ENCODE measurements at regions not wholly inside any gene's neighbourhood (a gene's known extent, or its start where the extent isn't known, plus 50 kb on each side); places are given as distances from the start of the nearest gene placed in this dataset.

DNA sequence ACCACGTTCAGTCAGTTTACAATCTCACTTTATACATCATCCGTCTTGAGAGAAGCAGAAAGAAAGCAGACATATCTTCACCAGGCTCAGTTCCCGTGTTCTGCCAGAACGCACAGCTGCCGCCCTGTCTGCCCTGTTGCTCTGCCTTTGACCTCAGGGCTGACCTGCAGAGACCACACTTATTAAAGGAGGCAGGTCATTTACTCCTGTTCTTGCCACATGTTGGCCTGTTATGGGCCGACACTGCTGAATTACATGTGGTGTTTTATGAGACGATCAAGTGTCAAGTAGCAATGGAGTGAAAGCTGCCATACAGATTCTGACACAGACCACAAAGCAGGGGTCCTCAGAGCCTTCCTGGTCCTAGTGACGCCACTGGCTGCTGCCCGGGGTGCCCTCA, 232.2 kb downstream of the TTC32 start:
- no peak for DNase-seq (ENCODE audit: extremely low spot score, insufficient read length, low read depth)
- FAIRE-seq, result no peak

DNA sequence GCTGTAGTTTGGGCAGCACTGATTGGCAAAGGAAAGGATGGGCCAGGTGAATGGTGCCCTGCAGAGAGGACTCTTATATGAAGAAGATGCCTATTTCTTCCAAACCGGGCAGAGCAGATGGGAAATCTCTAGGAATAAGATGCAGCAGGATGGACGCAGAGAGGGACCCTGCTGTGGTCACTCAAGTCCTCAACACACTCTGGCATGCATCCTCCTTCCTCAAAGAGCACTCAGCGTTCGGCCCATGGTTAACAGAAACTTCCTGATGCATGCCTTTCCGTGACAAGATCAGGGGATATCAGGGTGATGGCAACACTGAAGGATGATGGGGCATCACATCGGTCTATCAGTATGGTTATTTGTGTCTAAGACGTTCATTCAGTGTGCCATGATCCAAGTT, 232.7 kb downstream of the TTC32 start:
- DNase-seq (ENCODE audit: extremely low spot score, insufficient read length, low read depth) (no peak), FAIRE-seq (no peak)

DNA sequence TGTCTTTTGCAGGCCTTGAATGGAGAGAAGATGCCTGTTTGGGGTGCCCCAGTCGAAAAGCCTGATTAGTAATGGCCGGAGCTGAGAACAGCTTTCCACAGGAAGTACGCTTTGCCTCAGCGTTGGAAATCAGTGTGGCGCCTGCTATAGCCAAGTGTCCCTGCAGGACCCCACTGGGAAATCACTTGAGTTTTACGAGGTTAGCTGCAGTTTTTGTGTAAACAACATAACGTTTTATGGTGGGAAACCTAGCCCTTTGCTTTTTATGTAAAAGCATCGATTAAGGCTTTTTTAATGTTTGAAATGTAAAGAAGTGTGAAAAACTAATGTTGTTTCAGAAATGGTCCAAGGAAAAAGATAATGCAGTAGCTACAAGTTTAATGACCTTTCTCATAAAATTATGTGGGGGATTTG, 234.2 kb downstream of the TTC32 start:
- no peak for DNase-seq (ENCODE audit: extremely low spot score, insufficient read length, low read depth)
- FAIRE-seq, result no peak

DNA sequence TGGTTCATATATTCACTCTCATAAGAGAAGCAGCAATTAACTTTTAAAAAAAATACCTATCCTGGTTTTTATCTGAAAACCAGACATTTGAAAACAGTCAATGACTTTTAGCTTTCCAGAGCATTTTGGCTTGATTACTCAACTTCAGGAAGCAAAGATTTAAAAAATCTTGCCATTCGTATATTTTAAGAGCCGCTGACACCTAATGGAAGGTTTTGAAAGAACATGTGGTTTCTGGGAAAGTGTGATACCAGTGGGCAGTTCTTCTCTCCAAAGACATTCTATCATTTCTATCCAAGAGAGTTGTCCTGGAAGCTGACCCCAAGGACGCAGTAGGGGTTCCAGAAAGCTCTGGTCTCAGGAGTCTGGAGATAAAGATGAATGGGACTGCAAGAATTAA, 234.7 kb downstream of the TTC32 start:
- FAIRE-seq (no peak), DNase-seq (ENCODE audit: extremely low spot score, insufficient read length, low read depth) (no peak)

DNA sequence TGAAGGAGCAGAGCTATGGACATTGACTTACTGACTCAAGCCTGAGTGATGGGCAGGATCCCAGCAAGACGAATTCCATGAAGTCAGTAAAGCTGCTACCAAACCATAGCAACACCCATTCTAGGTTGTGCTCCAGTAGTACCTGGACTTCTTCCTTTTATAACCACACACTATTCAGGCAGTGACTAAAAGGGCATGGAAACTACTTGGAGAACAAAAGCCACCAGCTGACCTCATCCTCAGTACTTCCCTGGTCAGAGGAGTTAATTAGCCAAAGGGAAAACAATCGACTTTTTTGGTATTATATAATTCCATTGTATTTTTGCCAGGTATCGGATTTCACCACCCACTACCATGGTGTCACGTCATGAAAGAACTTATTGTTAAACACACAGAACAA, 237.1 kb downstream of the TTC32 start:
- no peak for DNase-seq (ENCODE audit: extremely low spot score, insufficient read length, low read depth)
- no peak for FAIRE-seq

DNA sequence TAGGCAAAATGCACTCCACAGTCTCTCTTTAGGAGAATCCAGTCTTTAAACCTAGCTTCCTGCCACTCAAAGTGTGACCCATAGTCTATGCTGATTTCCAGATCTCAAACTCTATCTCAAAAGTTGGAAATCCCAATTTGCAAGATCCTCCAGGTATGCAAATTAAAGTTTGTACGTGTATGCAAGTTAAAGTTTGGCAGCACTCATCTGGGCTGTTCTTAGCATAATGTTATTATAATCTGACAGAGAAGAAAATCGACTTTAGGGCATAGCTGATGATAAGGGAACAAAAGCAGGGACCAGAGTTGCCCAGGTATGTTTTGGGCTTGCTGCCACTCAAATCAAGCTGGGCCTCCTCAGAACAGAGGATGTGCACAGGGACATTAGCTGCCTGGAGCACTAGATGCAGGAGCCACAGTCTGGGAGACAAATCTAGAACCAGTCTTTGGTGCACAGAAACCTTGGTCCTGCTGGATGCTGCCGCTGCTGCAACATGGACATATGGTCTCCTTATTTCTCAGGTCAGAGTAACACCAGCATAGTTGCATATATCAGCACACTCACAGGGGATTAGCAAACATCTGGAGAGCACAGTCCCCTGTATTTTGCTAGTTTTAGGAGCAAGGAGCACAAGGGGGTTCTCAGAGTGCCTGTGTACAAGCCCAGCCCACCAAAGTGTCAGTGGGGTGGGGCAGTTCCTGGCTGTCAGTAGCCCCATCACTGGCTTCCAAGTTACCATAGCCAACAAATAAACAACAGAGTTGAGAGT, 242.6 kb downstream of the TTC32 start:
- DNase-seq (ENCODE audit: extremely low spot score, insufficient read length, low read depth) (no peak), FAIRE-seq (no peak)

DNA sequence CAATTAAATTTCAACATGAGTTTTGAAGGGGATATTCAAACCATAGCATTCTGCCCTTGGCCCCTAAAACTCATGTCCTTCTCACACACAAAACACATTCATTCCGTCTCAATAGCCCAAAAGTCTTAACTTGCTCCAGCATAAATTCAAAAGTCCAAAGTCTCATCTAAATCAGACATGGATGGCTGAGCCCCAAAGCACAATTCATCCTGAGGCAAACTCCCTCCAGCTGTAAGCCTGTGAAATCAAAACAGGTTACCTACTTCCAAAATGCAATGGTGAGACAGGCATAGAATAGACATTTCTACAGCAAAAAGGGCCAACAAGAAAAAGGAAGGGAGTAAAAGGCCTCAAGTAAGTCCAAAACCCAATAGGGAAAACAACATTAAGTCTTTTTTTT, 245.8 kb downstream of the TTC32 start:
- FAIRE-seq, result no peak

DNA sequence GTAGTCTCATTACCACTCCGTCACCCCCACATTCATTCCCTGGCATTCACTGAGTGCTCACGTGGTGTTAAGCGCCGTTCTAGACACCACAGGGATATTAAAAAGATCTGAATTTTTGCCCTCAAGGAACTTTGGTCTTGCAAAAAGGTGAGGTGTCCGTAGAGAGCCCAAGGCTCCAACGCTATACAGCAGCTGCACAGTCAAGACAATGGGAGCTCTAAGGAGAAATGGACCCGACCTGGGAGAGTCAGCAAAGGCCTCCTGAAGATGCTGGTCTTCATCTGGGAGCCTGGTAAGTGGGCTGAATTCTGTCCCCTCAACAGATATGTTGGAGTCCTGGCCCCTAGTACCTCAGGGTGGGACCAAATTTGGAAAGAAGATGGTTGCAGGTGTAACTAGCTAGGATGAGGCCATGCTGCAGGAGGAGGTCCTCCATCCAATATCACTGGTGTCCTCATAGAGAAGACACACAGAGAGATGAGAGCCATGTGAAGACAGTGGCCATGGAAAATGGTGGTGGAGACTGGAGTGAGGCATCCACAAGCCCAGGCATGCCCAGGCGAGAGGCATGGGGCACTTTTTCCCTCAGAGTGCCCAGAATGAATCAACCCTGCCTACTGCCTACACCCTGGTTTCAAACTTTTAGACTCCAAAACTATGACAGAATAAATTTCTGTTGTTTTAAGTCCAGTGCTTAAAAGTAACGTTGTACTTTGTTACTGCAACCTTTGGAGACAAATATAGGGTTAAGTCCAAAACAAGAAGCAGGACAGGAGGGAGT, 247.3 kb downstream of the TTC32 start:
- DNase-seq (ENCODE audit: extremely low spot score, insufficient read length, low read depth) (no peak), FAIRE-seq (no peak)

More for the DNA sequence above, 245.8 kb downstream of the TTC32 start:
- no peak for DNase-seq (ENCODE audit: extremely low spot score, insufficient read length, low read depth)

DNA sequence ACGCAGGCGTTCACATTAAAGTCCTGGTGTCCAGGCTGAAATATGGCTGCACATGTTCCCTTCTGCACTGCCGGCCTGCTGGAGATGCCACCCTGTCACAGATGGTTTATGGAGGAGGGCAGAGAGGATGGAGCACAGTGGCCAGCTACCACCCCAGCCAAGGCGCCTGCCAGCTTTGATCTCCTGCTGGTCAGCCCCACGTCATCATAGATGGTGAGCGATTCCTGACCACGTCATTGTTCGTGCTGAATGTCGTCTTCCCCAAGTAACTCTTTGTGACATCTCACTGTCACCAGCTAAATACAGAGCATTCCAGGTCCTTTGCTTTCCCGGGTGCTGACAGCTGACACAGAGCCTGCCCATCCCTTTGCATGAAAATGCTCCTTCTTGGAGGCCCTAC, 248.3 kb downstream of the TTC32 start:
- no peak for DNase-seq (ENCODE audit: extremely low spot score, insufficient read length, low read depth)
- FAIRE-seq, result no peak

DNA sequence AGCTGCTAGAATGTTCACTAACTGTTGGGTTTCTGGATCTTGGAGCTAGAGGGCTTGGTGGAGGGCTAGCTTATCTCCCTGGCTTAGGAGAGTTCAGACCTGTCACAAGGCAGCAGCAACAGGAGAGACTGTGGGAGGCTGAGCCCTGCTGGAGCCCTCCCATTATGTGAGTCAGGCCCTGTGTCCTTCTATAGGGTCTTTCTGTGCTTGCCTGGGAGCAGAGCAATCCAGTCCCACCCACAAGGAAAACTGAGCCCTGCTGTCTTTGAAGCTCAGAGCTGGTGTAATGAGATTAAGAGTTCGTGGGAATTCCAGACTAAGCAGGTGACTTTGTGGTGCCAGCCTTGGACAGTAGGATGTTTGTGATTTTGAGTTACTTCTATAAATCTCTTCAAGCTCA, 249.0 kb downstream of the TTC32 start:
- no peak for FAIRE-seq

DNA sequence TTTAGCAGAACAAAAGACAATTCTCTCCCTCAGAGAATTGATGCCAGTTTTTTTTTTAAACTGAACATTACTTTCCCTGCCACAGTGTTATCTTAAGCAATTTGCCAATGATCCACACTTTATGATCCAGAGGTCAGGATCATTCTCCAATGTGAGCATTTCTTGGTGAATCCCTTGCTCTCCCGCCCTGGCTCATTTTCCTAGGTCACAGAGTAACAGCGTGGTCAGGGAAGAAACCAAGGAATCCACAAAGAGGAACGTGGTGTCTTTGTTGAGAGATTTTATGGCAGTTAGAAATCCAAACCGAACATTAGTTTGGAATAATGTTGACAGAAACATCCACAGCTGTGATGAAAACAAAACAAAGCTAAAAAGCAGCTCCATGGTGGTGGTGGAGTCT, 250.3 kb downstream of the TTC32 start:
- FAIRE-seq, result no peak

More for the DNA sequence above, 249.0 kb downstream of the TTC32 start:
- DNase-seq (ENCODE audit: extremely low spot score, insufficient read length, low read depth), result no peak

DNA sequence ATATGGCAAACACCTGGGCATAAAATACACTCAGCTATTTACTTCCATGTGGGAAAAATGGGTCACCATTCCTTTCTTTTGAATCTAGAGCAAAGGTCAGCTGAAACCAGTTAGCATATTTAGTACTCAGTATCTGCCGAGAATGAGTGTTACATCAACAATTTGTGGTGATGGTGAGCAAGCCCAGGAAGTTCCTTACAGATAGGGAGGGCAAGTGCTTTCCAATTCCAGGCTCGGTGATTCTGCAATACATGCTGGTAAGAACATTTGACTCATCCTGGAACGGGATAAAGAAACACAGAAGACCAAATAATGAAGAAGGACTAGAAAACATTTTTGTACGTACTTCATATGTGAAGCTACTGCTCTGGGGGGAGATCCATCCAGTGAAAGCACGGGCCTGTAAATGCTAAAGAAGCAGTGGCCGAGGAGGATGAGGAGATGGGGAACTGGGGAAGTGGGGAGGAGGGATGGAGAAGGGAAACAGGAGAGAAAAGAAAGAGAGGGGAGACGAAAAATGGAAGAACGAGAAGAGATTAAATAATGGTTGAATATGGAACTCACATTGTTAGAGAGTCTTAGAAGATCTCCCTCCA, 251.9 kb downstream of the TTC32 start:
- no peak for FAIRE-seq
- no peak for DNase-seq (ENCODE audit: extremely low spot score, insufficient read length, low read depth)

More for the DNA sequence above, 250.3 kb downstream of the TTC32 start:
- DNase-seq (ENCODE audit: extremely low spot score, insufficient read length, low read depth), result no peak

DNA sequence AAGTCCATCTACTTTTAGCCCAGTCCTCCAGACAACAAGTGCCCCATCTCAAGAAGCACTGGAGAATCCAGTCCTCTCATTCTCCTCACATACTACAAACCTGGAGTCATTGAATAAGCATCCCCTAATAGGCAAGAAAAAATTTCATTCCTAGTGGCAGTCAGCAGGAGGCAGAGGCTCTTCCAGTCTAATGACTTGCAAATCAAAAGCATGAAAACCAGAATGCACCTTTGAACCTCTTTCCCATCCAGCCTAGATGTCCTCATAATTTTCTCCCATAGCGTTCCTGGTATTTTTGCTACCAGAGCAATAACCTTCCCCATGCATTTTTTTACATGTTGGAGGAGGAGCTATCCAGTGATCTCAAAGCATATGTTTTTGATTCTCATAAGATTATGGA, 252.6 kb downstream of the TTC32 start:
- DNase-seq (ENCODE audit: extremely low spot score, insufficient read length, low read depth) (no peak), FAIRE-seq (no peak)

DNA sequence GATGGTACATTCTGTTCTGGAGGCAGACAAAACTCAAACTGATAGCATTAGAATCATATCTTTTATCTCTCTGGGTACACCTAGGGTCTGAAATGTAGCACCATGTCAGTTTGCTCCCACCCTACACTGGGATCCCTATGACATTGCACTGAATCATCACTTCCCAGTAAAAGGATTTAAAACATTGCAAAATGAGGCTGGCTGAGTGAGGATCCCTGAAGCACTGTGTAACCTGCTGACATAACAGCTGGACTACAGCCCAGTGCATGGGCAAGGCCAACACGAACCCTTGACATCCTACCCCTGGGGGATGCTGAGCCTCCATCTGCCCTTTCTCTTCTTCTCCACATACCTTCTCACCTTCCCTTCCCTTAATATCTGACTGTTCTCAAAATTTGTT, 253.2 kb downstream of the TTC32 start:
- DNase-seq (ENCODE audit: extremely low spot score, insufficient read length, low read depth) (no peak), FAIRE-seq (no peak)

DNA sequence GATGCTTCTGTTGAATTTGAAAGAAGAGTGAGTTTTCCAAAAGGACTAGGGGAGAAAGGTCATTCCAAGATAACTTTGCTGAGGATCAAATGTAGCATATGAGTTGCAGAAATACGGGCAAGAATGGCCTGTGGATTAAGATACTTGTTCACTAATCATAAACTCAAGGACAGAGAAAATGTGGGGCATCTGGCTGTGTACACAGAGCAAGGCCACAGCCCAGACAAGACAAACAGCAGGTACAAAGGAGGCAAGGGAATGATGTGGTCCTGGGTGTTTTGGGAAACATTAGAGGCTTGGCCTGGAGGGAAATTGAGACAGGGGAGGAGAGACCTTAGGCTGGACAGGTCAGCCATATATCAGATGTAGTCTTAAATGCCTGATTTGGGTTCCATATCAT, 254.8 kb downstream of the TTC32 start:
- FAIRE-seq (no peak), DNase-seq (ENCODE audit: extremely low spot score, insufficient read length, low read depth) (no peak)

DNA sequence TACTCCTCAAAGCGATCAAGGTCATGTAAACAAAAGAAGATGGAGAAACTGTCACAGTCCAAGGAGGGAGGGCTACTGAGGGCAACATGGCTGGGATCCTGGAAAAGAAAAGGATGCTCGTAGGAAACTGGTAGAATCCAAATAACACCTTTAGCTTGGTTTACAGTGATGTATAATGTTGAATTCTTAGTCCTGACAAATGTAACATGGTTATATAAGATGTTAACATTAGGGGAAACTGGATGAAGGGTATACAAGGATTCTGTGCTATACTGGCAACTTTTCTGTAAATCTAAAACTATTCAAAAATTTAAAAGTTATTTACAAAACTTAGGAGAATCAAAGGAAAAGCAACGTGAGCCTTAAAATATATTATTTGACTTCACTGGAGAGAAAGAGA, 257.0 kb downstream of the TTC32 start:
- FAIRE-seq, result no peak
- DNase-seq (ENCODE audit: extremely low spot score, insufficient read length, low read depth), result no peak

DNA sequence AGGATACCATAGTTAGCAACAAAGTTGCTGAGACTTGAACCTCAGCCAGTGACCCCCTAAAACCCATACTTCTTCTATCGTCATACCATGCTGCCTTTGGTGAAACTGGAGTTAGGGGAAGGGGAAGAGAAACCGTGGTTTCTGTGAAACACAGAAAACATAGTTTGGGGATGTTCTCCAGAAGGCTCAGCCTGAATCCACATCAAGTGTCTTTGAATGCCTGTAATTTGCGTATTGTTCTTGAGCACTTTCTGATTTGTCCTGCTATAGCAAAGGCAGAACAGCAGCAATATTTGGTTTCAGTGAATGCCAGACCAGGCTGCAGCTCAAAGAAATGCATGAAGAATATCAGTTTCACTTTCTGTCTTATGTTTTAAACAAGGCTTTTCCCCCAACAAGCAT, 258.7 kb downstream of the TTC32 start:
- peak; percentile 66 for FAIRE-seq
- no peak for DNase-seq (ENCODE audit: extremely low spot score, insufficient read length, low read depth)

DNA sequence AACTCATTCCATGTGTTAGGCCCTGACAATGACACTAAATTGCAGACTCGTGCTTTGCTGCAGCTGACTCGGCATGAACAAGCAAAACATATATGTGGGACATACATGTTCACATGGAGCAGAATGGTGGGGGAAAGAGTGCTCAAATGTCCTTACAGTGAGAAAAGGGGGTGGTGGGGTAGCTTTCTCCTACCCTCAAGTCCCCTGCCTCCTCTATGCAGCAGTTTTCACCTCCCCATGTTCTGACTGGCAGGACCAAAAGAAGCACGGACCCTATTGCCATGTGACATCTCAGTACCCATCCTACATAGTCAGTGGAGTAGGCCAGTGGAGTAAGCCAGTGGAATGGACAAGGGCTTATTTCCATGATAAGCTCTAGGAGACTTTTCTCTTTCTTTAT, 259.3 kb downstream of the TTC32 start:
- FAIRE-seq, result no peak

DNA sequence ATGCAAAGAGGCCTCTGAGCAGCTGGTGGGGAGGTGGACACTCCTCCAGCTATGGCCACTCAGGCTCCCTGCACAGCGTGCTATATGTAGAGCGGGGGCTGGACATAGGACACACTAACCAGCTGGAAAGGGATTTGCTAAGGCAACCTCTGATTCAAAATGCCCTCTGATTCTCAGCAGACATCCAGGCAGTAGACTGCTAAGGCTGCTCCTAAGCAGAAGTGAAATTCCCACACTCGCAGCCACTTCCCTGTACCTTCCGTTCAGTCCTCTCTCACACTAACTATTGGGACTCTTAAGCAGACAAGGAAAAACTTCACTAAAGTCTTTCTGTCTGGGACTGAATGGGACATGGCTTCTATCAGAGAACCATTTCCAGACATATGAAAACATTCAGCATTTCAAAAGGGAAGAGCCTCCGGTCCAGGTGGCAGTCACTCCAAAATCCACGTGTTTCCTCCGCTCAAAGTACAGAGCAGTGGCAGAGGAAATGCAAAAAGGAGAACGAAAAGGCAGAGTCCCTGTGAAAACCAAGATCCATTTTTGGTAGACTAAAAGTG, 265.8 kb downstream of the TTC32 start:
- FAIRE-seq (no peak), DNase-seq (ENCODE audit: extremely low spot score, insufficient read length, low read depth) (no peak)

More for the DNA sequence above, 259.3 kb downstream of the TTC32 start:
- no peak for DNase-seq (ENCODE audit: extremely low spot score, insufficient read length, low read depth)

DNA sequence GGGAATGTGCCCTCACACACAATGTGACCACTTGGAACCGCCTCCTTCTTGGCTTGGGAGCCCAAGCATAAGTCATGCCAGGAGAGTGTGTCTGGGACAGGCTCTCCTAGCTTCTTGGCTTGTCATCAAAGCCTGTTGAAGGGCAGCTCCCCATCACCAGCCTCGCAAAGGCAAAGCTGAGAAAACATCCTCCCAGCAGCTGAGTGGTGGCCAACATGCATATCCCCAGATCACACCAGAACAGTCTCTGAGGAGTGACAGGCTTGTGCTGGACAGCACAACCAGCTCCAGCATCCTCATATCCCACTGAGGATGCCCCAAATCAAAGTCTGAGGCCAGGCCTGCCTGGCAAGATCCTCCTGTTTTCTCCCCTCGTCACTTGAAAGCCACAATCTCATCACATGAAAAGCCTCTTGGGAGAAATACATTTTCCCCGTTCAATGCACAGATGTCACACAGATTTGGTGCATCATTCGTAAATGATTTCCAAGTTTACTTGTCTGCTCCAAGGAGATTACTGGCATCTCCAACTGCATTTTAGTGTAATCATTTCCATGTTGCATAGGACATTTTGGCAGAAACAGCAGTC, 269.3 kb downstream of the TTC32 start:
- no peak for DNase-seq (ENCODE audit: extremely low spot score, insufficient read length, low read depth)
- FAIRE-seq, result no peak

All from GM18507 (cell line).